ENCODE measurements at regions not wholly inside any gene's neighbourhood (a gene's known extent, or its start where the extent isn't known, plus 50 kb on each side); places are given as distances from the start of the nearest gene placed in this dataset.

DNA sequence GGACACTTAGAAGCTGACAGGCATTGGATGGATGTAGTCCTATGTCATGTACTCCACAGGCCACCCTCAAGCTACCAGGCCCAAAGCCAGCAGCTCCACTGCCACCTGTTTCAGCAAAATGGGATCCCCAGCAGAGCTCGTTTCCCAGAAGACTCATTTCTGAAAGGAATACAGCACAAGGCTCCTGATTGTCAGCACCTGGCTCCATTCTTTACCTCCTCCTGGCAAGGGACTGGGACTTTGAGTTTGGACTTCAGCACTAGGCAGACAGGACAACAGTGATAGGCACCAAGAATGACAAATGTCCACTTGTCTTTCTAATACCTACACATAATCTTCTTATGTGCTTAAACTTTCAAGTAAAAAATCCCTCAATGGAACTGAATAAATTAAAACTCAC is 150.4 kb upstream of the RXFP2 start:
- no peak overlapping the region for H3K4me3 Mint-ChIP-seq (ENCODE audit: unreplicated experiment)
- no peaks in the 10 kb centered on the region for H3K4me1 Mint-ChIP-seq (ENCODE audit: unreplicated experiment)
- TF ChIP-seq, protein P1, sequence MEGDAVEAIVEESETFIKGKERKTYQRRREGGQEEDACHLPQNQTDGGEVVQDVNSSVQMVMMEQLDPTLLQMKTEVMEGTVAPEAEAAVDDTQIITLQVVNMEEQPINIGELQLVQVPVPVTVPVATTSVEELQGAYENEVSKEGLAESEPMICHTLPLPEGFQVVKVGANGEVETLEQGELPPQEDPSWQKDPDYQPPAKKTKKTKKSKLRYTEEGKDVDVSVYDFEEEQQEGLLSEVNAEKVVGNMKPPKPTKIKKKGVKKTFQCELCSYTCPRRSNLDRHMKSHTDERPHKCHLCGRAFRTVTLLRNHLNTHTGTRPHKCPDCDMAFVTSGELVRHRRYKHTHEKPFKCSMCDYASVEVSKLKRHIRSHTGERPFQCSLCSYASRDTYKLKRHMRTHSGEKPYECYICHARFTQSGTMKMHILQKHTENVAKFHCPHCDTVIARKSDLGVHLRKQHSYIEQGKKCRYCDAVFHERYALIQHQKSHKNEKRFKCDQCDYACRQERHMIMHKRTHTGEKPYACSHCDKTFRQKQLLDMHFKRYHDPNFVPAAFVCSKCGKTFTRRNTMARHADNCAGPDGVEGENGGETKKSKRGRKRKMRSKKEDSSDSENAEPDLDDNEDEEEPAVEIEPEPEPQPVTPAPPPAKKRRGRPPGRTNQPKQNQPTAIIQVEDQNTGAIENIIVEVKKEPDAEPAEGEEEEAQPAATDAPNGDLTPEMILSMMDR (IDR thresholded peaks at IDR 0.05), result no peak
- no peak for DNase-seq (ENCODE audit: extremely low spot score, unreplicated experiment)
- H3K27me3 Mint-ChIP-seq (ENCODE audit: unreplicated experiment), result peaks cover 32% of the 10 kb centered on the region
- peaks cover 10% of the 10 kb centered on the region for H3K9me3 Mint-ChIP-seq (ENCODE audit: unreplicated experiment)
- no peaks in the 10 kb centered on the region for H3K36me3 Mint-ChIP-seq (ENCODE audit: unreplicated experiment)
- H3K27ac Mint-ChIP-seq (ENCODE audit: unreplicated experiment), result no peak overlapping the region

DNA sequence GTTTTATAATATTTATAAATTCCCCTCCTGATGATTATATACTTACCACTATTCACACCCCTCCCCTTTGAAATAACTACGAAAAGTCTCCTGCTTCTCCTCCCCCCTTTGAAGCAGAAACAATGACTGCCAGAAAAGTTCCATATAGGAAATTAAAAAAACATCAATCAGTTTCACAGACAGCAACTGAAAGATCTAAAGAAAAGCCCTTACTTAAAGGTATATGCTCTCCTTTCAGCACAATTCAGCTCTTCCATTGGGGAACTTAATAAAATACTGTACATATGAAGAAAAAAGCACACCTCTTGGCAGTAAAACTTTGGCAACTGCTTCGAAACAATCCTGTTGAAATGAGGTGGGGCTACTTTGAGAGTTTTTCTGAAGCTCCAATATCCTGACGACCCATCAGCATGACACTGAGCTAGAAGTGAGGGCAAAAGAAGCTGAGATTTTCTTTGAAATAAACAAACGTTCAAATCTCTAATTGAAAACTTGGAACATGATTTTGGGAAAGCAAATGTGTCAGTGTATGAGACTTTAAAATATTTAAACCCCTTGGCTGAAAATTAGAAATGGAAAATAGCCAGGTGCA is 147.6 kb upstream of the RXFP2 start:
- Mint-ChIP-seq H3K36me3 (ENCODE audit: unreplicated experiment) (no peaks in the 10 kb centered on the region), H3K4me1 (ENCODE audit: unreplicated experiment) (no peaks in the 10 kb centered on the region), H3K4me3 (ENCODE audit: unreplicated experiment) (no peak overlapping the region)

DNA sequence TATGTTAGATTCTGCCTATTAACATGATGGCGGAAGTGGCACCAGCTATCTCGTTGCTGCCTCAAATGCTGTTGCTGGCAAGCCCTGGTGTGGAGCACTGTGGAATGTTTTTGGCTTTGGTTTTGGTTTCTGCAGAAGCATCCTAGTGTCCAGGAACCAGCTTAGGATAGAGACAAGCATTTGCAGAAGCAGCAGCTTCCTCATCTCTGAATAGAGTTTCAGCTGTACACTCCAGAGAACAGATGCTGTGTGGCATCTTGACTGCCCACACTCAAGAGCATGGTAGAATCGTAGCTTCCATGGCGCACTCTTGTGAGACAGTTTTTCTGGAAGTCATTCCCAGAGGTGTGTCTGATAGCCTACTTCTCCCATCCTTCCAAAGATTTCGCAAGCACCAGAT is 145.3 kb upstream of the RXFP2 start:
- TF ChIP-seq, protein P1 (IDR thresholded peaks at IDR 0.05), result no peak

More for the DNA sequence above, 147.6 kb upstream of the RXFP2 start:
- DNase-seq (ENCODE audit: extremely low spot score, unreplicated experiment), result no peak
- H3K9me3 Mint-ChIP-seq (ENCODE audit: unreplicated experiment), result no peaks in the 10 kb centered on the region
- peaks cover 32% of the 10 kb centered on the region for H3K27me3 Mint-ChIP-seq (ENCODE audit: unreplicated experiment)
- TF ChIP-seq, protein P1 (IDR thresholded peaks at IDR 0.05), result no peak
- H3K27ac Mint-ChIP-seq (ENCODE audit: unreplicated experiment), result no peak overlapping the region

DNA sequence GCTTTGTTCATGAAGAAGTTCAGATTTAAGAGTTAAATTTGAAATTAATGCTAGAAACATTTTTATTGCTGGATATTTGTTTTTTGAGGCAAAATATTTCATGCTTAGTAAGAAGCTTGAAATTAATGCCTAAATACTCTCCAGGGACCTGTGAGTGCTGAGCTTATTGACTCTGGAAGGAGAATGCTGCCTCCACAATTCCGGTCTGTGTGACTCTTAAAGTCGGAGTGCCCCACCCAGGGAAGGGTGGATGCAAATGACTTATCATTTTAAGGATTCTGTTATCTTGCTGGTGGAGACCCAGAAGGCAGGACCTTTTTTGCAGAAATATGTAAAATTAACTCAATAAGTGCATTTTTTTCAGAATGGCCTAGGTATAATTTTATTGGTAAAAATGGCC is 143.8 kb upstream of the RXFP2 start:
- Mint-ChIP-seq H3K4me1 (ENCODE audit: unreplicated experiment) (no peaks in the 10 kb centered on the region), H3K4me3 (ENCODE audit: unreplicated experiment) (no peak overlapping the region), H3K27ac (ENCODE audit: unreplicated experiment) (no peak overlapping the region), H3K36me3 (ENCODE audit: unreplicated experiment) (no peaks in the 10 kb centered on the region), H3K27me3 (ENCODE audit: unreplicated experiment) (peaks cover 31% of the 10 kb centered on the region), H3K9me3 (ENCODE audit: unreplicated experiment) (no peaks in the 10 kb centered on the region)
- DNase-seq (ENCODE audit: extremely low spot score, unreplicated experiment), result no peak
- TF ChIP-seq, protein P1 (IDR thresholded peaks at IDR 0.05), result no peak

More for the DNA sequence above, 145.3 kb upstream of the RXFP2 start:
- Mint-ChIP-seq H3K4me1 (ENCODE audit: unreplicated experiment) (no peaks in the 10 kb centered on the region), H3K36me3 (ENCODE audit: unreplicated experiment) (no peaks in the 10 kb centered on the region), H3K27me3 (ENCODE audit: unreplicated experiment) (peaks cover 33% of the 10 kb centered on the region), H3K27ac (ENCODE audit: unreplicated experiment) (no peak overlapping the region), H3K4me3 (ENCODE audit: unreplicated experiment) (no peak overlapping the region), H3K9me3 (ENCODE audit: unreplicated experiment) (no peaks in the 10 kb centered on the region)
- DNase-seq (ENCODE audit: extremely low spot score, unreplicated experiment), result no peak

- Mint-ChIP-seq H3K36me3 (ENCODE audit: unreplicated experiment) (no peaks in the 10 kb centered on the region), H3K27me3 (ENCODE audit: unreplicated experiment) (peaks cover 8% of the 10 kb centered on the region), H3K4me1 (ENCODE audit: unreplicated experiment) (no peaks in the 10 kb centered on the region), H3K4me3 (ENCODE audit: unreplicated experiment) (no peak overlapping the region), H3K27ac (ENCODE audit: unreplicated experiment) (no peak overlapping the region), H3K9me3 (ENCODE audit: unreplicated experiment) (no peaks in the 10 kb centered on the region)
- TF ChIP-seq, protein P1 (IDR thresholded peaks at IDR 0.05), result no peak
- DNase-seq (ENCODE audit: extremely low spot score, unreplicated experiment), result no peak
Measured at GRCh38 chr13:31598990-31599389, 140.3 kb upstream of the RXFP2 start.

All from osteocyte (in vitro differentiated cells).